HEK293 (cell line): ENCODE measurements at regions not wholly inside any gene's neighbourhood (a gene's known extent, or its start where the extent isn't known, plus 50 kb on each side); places are given as distances from the start of the nearest gene placed in this dataset.

Source experiments
- CTCF ChIA-PET: fragments of 350-600 bp; formaldehyde crosslinking; extraction: SDS; loops from one replicate; lab custom pipeline; 2021; ENCODE audit warnings: antibody characterized with exemption; lab: Yijun Ruan, JAX
- POLR2A ChIA-PET: fragments of 300-600 bp; formaldehyde crosslinking; extraction: SDS; loops from one replicate; lab custom pipeline; 2020; ENCODE audit warnings: antibody characterized with exemption, inconsistent platforms; lab: Yijun Ruan, JAX
- H3K27ac ChIP-seq: fragments of 200-500 bp; sonication (Bioruptor generic); 2 replicates; pipeline ENCODE4 v1.5.1; 2014; ENCODE audit warnings: low read depth, low read length, control low read depth, inconsistent platforms; ENCODE audit errors: extremely low read depth
- H3K36me3 ChIP-seq, 2 experiments: fragments of 200-500 bp in 1 of 2; sonication (Bioruptor generic) in 1 of 2; 1 replicate in 1 of 2; 2 replicates in 1 of 2; pipeline ENCODE4 v1.5.1; 2014 to 2017; ENCODE audit warnings: inconsistent platforms in 2 of 2, low read length in 2 of 2; ENCODE audit not compliant: control insufficient read depth in 2 of 2, insufficient read depth in 1 of 2
- H3K4me1 ChIP-seq: fragments of 200-500 bp; sonication (Bioruptor generic); 2 replicates; pipeline ENCODE4 v1.5.1; 2014; ENCODE audit warnings: mild to moderate bottlenecking, low read length, inconsistent platforms; ENCODE audit not compliant: control insufficient read depth, insufficient read depth
- H3K4me3 ChIP-seq: 2 replicates; pipeline ENCODE4 v1.5.1; 2011; ENCODE audit warnings: low read depth, mild to moderate bottlenecking, control low read depth, low read length, moderate library complexity
- H3K9me3 ChIP-seq: fragments of 200-500 bp; sonication (Bioruptor generic); 2 replicates; pipeline ENCODE4 v1.5.1; 2014; ENCODE audit warnings: low read depth, low read length, inconsistent platforms; ENCODE audit not compliant: control insufficient read depth, insufficient read depth
- KLF1 ChIP-seq: fragments of 450-650 bp; formaldehyde crosslinking; IDR thresholded peaks from 2 replicates; pipeline ENCODE4 v1.5.1; 2016; ENCODE audit warnings: missing biosample characterization, missing genetic modification characterization
- ZBTB20 ChIP-seq: fragments of 450-650 bp; formaldehyde crosslinking; IDR thresholded peaks from 2 replicates; pipeline ENCODE4 v1.5.1; 2016; ENCODE audit warnings: missing biosample characterization, missing genetic modification characterization
- ZFP37 ChIP-seq: fragments of 450-650 bp; formaldehyde crosslinking; IDR thresholded peaks from 2 replicates; pipeline ENCODE4 v1.5.1; 2016; ENCODE audit warnings: missing biosample characterization, missing genetic modification characterization
- ZNF311 ChIP-seq: fragments of 450-650 bp; formaldehyde crosslinking; IDR thresholded peaks from 2 replicates; pipeline ENCODE4 v1.5.1; 2017; ENCODE audit warnings: missing biosample characterization, missing genetic modification characterization, borderline replicate concordance
- ZNF521 ChIP-seq: fragments of 450-650 bp; formaldehyde crosslinking; IDR thresholded peaks from 2 replicates; pipeline ENCODE4 v1.5.1; 2017; ENCODE audit warnings: missing biosample characterization, mild to moderate bottlenecking, missing genetic modification characterization
- ZNF530 ChIP-seq: fragments of 450-650 bp; formaldehyde crosslinking; IDR thresholded peaks from 2 replicates; pipeline ENCODE4 v1.5.1; 2016; ENCODE audit warnings: low read depth, missing biosample characterization, missing genetic modification characterization
- ZNF558 ChIP-seq: fragments of 450-650 bp; formaldehyde crosslinking; IDR thresholded peaks from 2 replicates; pipeline ENCODE4 v1.5.1; 2016; ENCODE audit warnings: missing biosample characterization, missing genetic modification characterization
- ZNF560 ChIP-seq: fragments of 450-650 bp; formaldehyde crosslinking; IDR thresholded peaks from 2 replicates; pipeline ENCODE4 v1.5.1; 2017; ENCODE audit warnings: missing biosample characterization, missing genetic modification characterization, borderline replicate concordance
- ZNF623 ChIP-seq: fragments of 450-650 bp; formaldehyde crosslinking; IDR thresholded peaks from 2 replicates; pipeline ENCODE4 v1.5.1; 2016; ENCODE audit warnings: missing biosample characterization, missing genetic modification characterization
- TF ChIP-seq, protein P1 (sequence below): fragments of 450-650 bp; formaldehyde crosslinking; IDR thresholded peaks from 2 replicates; pipeline ENCODE4 v1.5.0; 2017; ENCODE audit warnings: missing biosample characterization, missing genetic modification characterization, borderline replicate concordance
- TF ChIP-seq, protein P2 (sequence below): fragments of 450-650 bp; formaldehyde crosslinking; IDR thresholded peaks from 2 replicates; pipeline ENCODE4 v1.5.1; 2016; ENCODE audit warnings: missing biosample characterization, missing genetic modification characterization
- TF ChIP-seq, protein P3 (sequence below): fragments of 450-650 bp; formaldehyde crosslinking; IDR thresholded peaks from 2 replicates; pipeline ENCODE4 v1.5.1; 2016; ENCODE audit warnings: missing biosample characterization, missing genetic modification characterization
- TF ChIP-seq, protein P4 (sequence below): fragments of 450-650 bp; formaldehyde crosslinking; IDR thresholded peaks from 2 replicates; pipeline ENCODE4 v1.5.1; 2016; ENCODE audit warnings: missing biosample characterization, missing genetic modification characterization, borderline replicate concordance
- TF ChIP-seq, protein P5 (sequence below): fragments of 450-650 bp; formaldehyde crosslinking; IDR thresholded peaks from 2 replicates; pipeline ENCODE4 v1.5.1; 2016; ENCODE audit warnings: missing biosample characterization, missing genetic modification characterization
- TF ChIP-seq, protein P6 (sequence below): fragments of 450-650 bp; formaldehyde crosslinking; IDR thresholded peaks from 2 replicates; pipeline ENCODE4 v1.5.1; 2017; ENCODE audit warnings: missing biosample characterization, missing genetic modification characterization

DNA sequence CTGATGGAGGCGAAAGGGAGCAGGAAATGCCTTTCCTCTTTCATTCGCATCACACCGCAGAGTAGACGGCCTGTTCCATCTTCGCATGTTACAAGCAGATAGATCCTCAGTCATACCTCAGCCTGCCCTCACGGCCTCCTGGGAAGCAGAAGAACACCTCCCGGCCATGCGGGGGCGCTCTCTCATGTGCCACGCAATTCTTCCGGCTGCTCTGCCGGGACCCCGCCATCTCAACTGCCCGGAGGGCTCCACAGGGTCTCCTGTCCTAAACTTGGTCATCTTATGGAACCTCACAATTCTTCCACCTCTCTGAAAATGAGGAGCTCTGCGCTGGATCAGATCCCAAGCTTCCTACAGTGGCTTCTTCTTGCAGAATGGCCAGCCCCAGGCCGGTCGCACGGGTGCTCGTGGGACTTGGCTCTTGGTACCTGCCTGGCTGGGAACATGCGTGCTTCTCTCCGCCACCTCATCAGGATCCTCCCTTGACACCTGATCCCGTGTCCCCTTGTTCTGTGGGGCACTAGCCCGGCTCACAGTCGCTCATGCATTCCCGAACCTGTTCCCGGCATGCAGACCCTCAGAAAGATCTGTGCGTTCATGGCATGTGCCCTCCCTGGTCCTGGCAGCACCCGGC, 262.8 kb upstream of the SHH start:
- CTCF ChIA-PET, result no interaction called here
- Histone ChIP-seq H3K9me3 (no peaks in the 10 kb centered on the region), H3K27ac (no peak overlapping the region), H3K4me3 (no peak overlapping the region), H3K36me3 (no peaks in the 10 kb centered on the region), H3K4me1 (no peaks in the 10 kb centered on the region)
- POLR2A ChIA-PET, result no interaction called here
- TF ChIP-seq, protein P1, sequence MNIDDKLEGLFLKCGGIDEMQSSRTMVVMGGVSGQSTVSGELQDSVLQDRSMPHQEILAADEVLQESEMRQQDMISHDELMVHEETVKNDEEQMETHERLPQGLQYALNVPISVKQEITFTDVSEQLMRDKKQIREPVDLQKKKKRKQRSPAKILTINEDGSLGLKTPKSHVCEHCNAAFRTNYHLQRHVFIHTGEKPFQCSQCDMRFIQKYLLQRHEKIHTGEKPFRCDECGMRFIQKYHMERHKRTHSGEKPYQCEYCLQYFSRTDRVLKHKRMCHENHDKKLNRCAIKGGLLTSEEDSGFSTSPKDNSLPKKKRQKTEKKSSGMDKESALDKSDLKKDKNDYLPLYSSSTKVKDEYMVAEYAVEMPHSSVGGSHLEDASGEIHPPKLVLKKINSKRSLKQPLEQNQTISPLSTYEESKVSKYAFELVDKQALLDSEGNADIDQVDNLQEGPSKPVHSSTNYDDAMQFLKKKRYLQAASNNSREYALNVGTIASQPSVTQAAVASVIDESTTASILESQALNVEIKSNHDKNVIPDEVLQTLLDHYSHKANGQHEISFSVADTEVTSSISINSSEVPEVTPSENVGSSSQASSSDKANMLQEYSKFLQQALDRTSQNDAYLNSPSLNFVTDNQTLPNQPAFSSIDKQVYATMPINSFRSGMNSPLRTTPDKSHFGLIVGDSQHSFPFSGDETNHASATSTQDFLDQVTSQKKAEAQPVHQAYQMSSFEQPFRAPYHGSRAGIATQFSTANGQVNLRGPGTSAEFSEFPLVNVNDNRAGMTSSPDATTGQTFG (tag by site-specific recombination), result no peak
- no peak for TF ChIP-seq ZFP37 (tag by site-specific recombination)
- no peak for TF ChIP-seq KLF1 (tag by site-specific recombination)
- no peak for TF ChIP-seq ZNF521 (tag by site-specific recombination)
- no peak for TF ChIP-seq ZNF560
- TF ChIP-seq, protein P2, sequence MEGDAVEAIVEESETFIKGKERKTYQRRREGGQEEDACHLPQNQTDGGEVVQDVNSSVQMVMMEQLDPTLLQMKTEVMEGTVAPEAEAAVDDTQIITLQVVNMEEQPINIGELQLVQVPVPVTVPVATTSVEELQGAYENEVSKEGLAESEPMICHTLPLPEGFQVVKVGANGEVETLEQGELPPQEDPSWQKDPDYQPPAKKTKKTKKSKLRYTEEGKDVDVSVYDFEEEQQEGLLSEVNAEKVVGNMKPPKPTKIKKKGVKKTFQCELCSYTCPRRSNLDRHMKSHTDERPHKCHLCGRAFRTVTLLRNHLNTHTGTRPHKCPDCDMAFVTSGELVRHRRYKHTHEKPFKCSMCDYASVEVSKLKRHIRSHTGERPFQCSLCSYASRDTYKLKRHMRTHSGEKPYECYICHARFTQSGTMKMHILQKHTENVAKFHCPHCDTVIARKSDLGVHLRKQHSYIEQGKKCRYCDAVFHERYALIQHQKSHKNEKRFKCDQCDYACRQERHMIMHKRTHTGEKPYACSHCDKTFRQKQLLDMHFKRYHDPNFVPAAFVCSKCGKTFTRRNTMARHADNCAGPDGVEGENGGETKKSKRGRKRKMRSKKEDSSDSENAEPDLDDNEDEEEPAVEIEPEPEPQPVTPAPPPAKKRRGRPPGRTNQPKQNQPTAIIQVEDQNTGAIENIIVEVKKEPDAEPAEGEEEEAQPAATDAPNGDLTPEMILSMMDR (tag by site-specific recombination), result no peak

DNA sequence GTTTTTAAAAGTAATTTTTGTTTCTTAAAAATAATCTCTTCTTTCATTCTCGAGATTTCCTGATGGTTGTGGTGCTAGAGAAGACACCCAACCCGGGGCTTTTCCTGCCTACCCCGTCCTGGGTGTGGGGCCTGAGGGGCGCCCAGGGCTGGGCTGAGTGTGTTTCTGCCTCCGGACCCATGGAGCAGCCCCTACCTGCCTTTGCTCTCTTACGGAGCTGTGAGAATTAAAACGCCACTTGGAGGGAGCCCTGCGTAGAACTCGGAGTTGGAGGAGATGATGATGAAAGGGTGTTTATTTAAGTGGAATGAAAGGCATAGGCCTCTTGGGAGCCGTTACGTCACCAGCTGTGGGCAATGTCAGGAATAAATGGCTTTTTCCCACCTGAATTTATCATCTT, 261.8 kb upstream of the SHH start:
- no peaks in the 10 kb centered on the region for H3K36me3 ChIP-seq
- no peak overlapping the region for H3K27ac ChIP-seq
- ChIA-PET POLR2A (no interaction called here), CTCF (interaction anchor here (0.6 to 0.7 kb wide), 2 partner anchors 414 to 467 kb away, joined by 3 to 6 read pairs; no protein-coding TSS in a partner anchor)
- H3K9me3 ChIP-seq, result no peaks in the 10 kb centered on the region
- TF ChIP-seq ZBTB20 (tag by site-specific recombination), result no peak
- no peak for TF ChIP-seq ZNF558
- TF ChIP-seq ZNF530, result no peak
- no peak for TF ChIP-seq ZNF623 (tag by site-specific recombination)
- no peak for TF ChIP-seq ZNF311 (tag by site-specific recombination)
- TF ChIP-seq, protein P3, sequence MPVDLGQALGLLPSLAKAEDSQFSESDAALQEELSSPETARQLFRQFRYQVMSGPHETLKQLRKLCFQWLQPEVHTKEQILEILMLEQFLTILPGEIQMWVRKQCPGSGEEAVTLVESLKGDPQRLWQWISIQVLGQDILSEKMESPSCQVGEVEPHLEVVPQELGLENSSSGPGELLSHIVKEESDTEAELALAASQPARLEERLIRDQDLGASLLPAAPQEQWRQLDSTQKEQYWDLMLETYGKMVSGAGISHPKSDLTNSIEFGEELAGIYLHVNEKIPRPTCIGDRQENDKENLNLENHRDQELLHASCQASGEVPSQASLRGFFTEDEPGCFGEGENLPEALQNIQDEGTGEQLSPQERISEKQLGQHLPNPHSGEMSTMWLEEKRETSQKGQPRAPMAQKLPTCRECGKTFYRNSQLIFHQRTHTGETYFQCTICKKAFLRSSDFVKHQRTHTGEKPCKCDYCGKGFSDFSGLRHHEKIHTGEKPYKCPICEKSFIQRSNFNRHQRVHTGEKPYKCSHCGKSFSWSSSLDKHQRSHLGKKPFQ (tag by site-specific recombination), result no peak
- TF ChIP-seq, protein P4, sequence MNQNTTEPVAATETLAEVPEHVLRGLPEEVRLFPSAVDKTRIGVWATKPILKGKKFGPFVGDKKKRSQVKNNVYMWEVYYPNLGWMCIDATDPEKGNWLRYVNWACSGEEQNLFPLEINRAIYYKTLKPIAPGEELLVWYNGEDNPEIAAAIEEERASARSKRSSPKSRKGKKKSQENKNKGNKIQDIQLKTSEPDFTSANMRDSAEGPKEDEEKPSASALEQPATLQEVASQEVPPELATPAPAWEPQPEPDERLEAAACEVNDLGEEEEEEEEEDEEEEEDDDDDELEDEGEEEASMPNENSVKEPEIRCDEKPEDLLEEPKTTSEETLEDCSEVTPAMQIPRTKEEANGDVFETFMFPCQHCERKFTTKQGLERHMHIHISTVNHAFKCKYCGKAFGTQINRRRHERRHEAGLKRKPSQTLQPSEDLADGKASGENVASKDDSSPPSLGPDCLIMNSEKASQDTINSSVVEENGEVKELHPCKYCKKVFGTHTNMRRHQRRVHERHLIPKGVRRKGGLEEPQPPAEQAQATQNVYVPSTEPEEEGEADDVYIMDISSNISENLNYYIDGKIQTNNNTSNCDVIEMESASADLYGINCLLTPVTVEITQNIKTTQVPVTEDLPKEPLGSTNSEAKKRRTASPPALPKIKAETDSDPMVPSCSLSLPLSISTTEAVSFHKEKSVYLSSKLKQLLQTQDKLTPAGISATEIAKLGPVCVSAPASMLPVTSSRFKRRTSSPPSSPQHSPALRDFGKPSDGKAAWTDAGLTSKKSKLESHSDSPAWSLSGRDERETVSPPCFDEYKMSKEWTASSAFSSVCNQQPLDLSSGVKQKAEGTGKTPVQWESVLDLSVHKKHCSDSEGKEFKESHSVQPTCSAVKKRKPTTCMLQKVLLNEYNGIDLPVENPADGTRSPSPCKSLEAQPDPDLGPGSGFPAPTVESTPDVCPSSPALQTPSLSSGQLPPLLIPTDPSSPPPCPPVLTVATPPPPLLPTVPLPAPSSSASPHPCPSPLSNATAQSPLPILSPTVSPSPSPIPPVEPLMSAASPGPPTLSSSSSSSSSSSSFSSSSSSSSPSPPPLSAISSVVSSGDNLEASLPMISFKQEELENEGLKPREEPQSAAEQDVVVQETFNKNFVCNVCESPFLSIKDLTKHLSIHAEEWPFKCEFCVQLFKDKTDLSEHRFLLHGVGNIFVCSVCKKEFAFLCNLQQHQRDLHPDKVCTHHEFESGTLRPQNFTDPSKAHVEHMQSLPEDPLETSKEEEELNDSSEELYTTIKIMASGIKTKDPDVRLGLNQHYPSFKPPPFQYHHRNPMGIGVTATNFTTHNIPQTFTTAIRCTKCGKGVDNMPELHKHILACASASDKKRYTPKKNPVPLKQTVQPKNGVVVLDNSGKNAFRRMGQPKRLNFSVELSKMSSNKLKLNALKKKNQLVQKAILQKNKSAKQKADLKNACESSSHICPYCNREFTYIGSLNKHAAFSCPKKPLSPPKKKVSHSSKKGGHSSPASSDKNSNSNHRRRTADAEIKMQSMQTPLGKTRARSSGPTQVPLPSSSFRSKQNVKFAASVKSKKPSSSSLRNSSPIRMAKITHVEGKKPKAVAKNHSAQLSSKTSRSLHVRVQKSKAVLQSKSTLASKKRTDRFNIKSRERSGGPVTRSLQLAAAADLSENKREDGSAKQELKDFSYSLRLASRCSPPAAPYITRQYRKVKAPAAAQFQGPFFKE (tag by site-specific recombination), result no peak
- TF ChIP-seq, protein P5, sequence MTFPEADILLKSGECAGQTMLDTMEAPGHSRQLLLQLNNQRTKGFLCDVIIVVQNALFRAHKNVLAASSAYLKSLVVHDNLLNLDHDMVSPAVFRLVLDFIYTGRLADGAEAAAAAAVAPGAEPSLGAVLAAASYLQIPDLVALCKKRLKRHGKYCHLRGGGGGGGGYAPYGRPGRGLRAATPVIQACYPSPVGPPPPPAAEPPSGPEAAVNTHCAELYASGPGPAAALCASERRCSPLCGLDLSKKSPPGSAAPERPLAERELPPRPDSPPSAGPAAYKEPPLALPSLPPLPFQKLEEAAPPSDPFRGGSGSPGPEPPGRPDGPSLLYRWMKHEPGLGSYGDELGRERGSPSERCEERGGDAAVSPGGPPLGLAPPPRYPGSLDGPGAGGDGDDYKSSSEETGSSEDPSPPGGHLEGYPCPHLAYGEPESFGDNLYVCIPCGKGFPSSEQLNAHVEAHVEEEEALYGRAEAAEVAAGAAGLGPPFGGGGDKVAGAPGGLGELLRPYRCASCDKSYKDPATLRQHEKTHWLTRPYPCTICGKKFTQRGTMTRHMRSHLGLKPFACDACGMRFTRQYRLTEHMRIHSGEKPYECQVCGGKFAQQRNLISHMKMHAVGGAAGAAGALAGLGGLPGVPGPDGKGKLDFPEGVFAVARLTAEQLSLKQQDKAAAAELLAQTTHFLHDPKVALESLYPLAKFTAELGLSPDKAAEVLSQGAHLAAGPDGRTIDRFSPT, result no peak
- TF ChIP-seq, protein P6, sequence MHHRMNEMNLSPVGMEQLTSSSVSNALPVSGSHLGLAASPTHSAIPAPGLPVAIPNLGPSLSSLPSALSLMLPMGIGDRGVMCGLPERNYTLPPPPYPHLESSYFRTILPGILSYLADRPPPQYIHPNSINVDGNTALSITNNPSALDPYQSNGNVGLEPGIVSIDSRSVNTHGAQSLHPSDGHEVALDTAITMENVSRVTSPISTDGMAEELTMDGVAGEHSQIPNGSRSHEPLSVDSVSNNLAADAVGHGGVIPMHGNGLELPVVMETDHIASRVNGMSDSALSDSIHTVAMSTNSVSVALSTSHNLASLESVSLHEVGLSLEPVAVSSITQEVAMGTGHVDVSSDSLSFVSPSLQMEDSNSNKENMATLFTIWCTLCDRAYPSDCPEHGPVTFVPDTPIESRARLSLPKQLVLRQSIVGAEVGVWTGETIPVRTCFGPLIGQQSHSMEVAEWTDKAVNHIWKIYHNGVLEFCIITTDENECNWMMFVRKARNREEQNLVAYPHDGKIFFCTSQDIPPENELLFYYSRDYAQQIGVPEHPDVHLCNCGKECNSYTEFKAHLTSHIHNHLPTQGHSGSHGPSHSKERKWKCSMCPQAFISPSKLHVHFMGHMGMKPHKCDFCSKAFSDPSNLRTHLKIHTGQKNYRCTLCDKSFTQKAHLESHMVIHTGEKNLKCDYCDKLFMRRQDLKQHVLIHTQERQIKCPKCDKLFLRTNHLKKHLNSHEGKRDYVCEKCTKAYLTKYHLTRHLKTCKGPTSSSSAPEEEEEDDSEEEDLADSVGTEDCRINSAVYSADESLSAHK (tag by site-specific recombination), result no peak
- TF ChIP-seq, all 188 proteins: peak for 0
- Histone ChIP-seq H3K4me3 (no peak overlapping the region), H3K4me1 (no peaks in the 10 kb centered on the region)
